GM23338 (cell line): ENCODE measurements at regions not wholly inside any gene's neighbourhood (a gene's known extent, or its start where the extent isn't known, plus 50 kb on each side); places are given as distances from the start of the nearest gene placed in this dataset.

Experiments
- CTCF ChIP-seq, 2 experiments: fragments of 200-600 bp in 1 of 2; sonication (generic) in 1 of 2; conservative IDR thresholded peaks; 2 replicates each; pipeline versions ENCODE4 v1.5.1 to v1.6.1; 2016 to 2017; ENCODE audit warnings: antibody characterized with exemption in 2 of 2, low read depth in 2 of 2, mild to moderate bottlenecking in 2 of 2, moderate library complexity in 1 of 2
- EZH2 ChIP-seq: fragments of 200-600 bp; sonication (generic); IDR thresholded peaks from one replicate; pipeline ENCODE4 v1.8.0; 2017; ENCODE audit warnings: antibody characterized with exemption, mild to moderate bottlenecking, low read depth; ENCODE audit not compliant: unreplicated experiment
- EZH2phosphoT487 ChIP-seq: fragments of 200-600 bp; sonication (generic); IDR thresholded peaks from one replicate; pipeline ENCODE4 v1.8.1; 2018; ENCODE audit warnings: antibody characterized with exemption; ENCODE audit not compliant: unreplicated experiment
- POLR2AphosphoS5 ChIP-seq: IDR thresholded peaks from 2 replicates; pipeline ENCODE4 v1.6.1; 2016; ENCODE audit warnings: antibody characterized with exemption, low read depth

- TF ChIP-seq CTCF (conservative IDR thresholded peaks at IDR 0.05; ENCODE audit: low read depth in 2 of 2) (no peak), EZH2 (no peak), EZH2phosphoT487 (no peak), POLR2AphosphoS5 (no peak)
Measured at GRCh38 chr18:75128051-75128605, 80.8 kb downstream of the PTGR3 start.
